Stimulated activated naive CD4-positive, alpha-beta T cell (primary cell): ENCODE measurements at regions not wholly inside any gene's neighbourhood (a gene's known extent, or its start where the extent isn't known, plus 50 kb on each side); places are given as distances from the start of the nearest gene placed in this dataset.

ENCODE experiments used
- DNase-seq, 6 experiments: peaks; one replicate each; lab custom pipeline; 2025; lab: John Stamatoyannopoulos, UW

DNA sequence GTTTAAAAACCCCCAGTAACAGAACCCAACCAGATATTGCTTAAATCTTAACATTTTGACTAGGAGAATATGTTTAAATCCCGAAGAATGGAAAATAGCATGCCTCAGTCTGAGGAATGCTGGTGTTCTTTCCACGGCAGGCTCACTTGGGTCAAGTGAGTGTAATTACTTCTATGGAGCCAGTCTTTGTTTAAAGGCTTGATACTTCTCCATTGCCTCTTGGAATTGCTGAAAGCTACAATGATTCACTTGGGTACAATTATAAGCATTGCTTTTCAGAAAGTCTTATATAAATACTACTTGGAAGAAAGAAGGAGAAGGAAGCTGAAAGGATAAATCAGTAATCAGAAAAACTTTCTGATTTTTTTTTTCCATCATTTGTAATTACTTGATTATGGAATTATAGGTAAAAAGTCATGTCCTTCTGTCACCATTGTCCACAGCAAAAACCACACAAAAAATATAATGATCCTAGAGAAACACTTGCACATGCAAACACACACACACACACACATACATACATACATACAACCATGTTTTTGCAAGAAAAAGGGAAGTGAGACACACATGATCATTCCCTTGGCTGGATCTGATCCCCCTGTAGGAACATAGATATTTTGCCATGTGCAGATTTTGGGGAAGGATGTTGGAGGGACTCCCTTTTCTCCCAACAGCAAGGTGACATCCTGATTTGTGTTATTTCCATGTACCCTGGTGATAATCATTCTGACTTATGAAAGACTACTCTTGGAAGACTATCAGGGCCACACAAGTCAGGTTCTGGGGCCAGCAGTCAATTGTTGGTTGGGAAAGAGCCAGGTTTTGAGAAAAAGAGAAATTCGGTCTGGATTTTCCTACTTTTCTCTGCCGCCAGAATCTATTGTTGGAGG lies 396.0 kb upstream of the BTBD3 start:
- DNase-seq = no peak

- no peak for DNase-seq
These were observed 395.3 kb upstream of the BTBD3 start for GRCh38 chr20:11522366-11522741.

DNA sequence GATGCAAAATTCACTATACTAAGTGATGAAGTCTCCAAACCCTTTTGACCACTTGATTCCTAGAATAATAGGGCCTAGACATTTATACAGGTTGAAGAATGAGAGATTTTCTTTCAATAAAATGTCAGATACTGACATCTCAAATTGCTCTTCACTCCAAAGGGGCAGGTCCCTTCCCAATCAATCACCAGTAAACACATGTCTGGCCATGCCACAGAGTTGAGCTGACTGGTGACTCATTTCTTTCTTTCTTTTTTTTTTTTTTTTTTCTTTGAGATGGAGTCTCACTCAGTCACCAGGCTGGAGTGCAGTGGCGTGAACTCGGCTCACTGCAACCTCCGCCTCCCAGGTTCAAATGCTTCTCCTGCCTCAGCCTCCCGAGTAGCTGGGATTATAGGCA lies 388.6 kb upstream of the BTBD3 start:
- DNase-seq = no peak

GRCh38 chr20:11537032-11537431 lies 380.7 kb upstream of the BTBD3 start:
- DNase-seq = no peak

DNA sequence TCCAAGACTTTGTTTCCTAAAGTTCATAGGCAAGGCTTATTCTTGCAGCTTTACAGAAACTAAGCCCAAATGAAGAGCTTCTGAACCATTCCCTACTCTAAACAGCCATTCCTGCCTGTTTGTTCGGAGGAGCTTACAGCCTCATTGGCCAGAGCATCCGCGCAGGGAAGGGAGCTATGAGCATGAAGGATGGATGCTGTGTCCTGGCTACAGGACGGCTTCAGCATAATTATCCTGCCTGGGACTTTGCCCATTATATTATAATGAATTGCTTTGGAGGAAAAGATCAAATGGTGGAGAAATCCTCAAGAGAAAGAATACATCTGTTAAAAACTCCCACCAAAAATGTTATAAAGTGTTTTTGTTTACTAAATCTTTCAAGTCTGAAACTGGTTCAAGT lies 378.2 kb upstream of the BTBD3 start:
- DNase-seq = no peak

- DNase-seq = no peak
These were observed 377.1 kb upstream of the BTBD3 start for GRCh38 chr20:11540558-11540957.

DNA sequence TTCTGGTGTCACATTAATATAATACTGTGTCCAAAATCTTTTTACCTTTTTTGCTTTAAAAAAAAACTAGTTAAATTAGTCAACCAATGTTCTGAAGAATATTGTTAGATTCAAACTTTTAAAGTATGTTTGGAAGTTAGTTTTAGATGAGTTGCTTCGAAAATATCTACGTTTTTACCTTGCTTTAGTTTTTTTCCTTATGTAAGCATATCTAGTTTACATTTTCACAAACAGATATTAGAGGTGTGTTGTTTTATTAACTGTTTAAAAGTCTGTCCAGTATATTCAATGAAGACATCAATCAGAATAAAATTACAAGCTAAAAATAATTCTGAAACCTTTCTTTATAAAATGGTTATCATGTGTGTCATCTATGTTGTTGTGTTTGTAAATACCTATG lies 375.0 kb upstream of the BTBD3 start:
- DNase-seq = no peak

- DNase-seq = no peak
These were observed 373.5 kb upstream of the BTBD3 start for GRCh38 chr20:11544029-11544678.

GRCh38 chr20:11546939-11547338 lies 370.8 kb upstream of the BTBD3 start:
- no peak for DNase-seq

- no peak for DNase-seq
These were observed 368.3 kb upstream of the BTBD3 start for GRCh38 chr20:11549172-11550103.

GRCh38 chr20:11550657-11551338 lies 366.9 kb upstream of the BTBD3 start:
- DNase-seq = no peak

GRCh38 chr20:11551479-11551878 lies 366.2 kb upstream of the BTBD3 start:
- no peak for DNase-seq

GRCh38 chr20:11553603-11554002 lies 364.1 kb upstream of the BTBD3 start:
- no peak for DNase-seq

GRCh38 chr20:11555510-11555909 lies 362.2 kb upstream of the BTBD3 start:
- no peak for DNase-seq

- DNase-seq = no peak
These were observed 361.3 kb upstream of the BTBD3 start for GRCh38 chr20:11556410-11556809.

GRCh38 chr20:11564491-11564890 lies 353.2 kb upstream of the BTBD3 start:
- no peak for DNase-seq

- no peak for DNase-seq
These were observed 348.5 kb upstream of the BTBD3 start for GRCh38 chr20:11569163-11569562.

GRCh38 chr20:11573507-11573906 lies 344.2 kb upstream of the BTBD3 start:
- no peak for DNase-seq

DNA sequence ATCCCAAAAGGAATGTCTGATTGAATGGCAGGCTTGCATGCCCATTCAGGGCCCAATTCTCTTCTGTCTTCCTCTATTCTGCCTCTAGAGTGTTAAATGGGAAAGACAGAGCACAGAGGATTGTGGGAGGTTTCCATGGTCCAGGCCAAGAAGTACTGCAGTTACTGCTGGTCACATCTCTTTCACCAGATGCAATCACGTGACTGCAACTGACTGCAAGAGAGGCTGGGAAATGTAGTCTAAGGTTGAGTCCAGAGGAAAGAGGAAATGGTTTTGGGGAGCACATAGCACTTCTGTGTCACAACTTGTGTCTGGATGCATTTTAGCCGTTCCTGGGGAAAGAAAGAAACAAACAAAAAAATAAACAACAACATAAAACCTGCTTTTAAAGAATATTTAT lies 336.4 kb upstream of the BTBD3 start:
- no peak for DNase-seq

DNA sequence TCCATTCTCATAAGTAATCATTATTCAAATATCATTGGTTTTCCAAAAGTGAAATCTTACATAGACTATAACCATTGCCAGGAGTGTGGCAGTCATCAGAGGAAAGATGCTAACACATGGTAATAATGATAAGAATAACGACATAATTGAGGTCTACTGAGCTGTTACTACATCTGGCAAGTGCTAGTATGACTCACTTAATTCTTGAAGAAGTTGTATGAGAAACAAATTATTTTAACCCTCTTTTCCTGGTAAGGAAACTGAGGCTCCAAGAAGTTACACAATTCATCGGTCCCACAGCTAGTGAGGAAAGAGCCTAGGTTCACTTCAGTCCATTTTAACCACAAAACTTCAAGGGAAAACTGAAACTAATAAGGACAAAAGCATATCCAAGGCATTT lies 335.6 kb upstream of the BTBD3 start:
- no peak for DNase-seq

- DNase-seq = no peak
These were observed 331.8 kb upstream of the BTBD3 start for GRCh38 chr20:11585752-11586352.

DNA sequence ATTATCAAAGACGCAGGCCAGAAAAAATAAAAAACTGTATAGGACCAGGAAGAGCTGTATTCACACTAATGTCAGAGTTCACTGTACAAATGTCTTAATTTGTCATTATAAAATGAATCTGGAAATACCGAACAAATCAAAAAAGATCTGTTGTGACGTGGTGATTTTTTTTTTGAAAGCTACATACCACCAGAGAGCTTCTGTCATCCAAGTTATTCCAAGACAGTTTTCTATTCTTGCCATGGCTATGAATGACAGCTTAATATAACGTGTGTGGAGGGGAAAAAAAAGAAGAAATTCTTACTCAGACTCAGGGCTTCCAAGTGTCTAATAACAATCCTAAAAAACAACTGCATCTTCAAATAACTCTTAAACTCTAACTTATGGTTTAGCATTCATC lies 328.8 kb upstream of the BTBD3 start:
- no peak for DNase-seq
